Effector memory CD4-positive, alpha-beta T cell (primary cell): ENCODE measurements at regions not wholly inside any gene's neighbourhood (a gene's known extent, or its start where the extent isn't known, plus 50 kb on each side); places are given as distances from the start of the nearest gene placed in this dataset.

Source experiments
- DNase-seq, 3 donors: peaks; one replicate each; pipeline ENCODE4 v3.0.0-alpha.2; 2020
- H3K27ac ChIP-seq: 2 replicates; pipeline ENCODE4 v1.7.0; 2013; ENCODE audit warnings: mild to moderate bottlenecking, low read length, moderate library complexity; ENCODE audit not compliant: insufficient read depth, poor library complexity, severe bottlenecking
- H3K27me3 ChIP-seq: replicated peaks from 2 replicates; pipeline ENCODE4 v1.7.0; 2013; ENCODE audit warnings: mild to moderate bottlenecking, low read length; ENCODE audit not compliant: insufficient read depth, control insufficient read depth, poor library complexity, severe bottlenecking
- H3K36me3 ChIP-seq: 2 replicates; pipeline ENCODE4 v1.7.0; 2013; ENCODE audit warnings: mild to moderate bottlenecking, low read length, moderate library complexity; ENCODE audit not compliant: control insufficient read depth, insufficient read depth
- H3K4me1 ChIP-seq: 2 replicates; pipeline ENCODE4 v1.7.0; 2013; ENCODE audit warnings: low read length, mild to moderate bottlenecking; ENCODE audit not compliant: control insufficient read depth, insufficient read depth, poor library complexity, severe bottlenecking
- H3K4me3 ChIP-seq: 2 replicates; pipeline ENCODE4 v1.7.0; 2013; ENCODE audit warnings: low read length, low read depth, mild to moderate bottlenecking; ENCODE audit not compliant: insufficient read depth, poor library complexity, severe bottlenecking
- H3K9me3 ChIP-seq: 2 replicates; pipeline ENCODE4 v1.7.0; 2013; ENCODE audit warnings: mild to moderate bottlenecking, low read length, moderate library complexity; ENCODE audit not compliant: control insufficient read depth

DNA sequence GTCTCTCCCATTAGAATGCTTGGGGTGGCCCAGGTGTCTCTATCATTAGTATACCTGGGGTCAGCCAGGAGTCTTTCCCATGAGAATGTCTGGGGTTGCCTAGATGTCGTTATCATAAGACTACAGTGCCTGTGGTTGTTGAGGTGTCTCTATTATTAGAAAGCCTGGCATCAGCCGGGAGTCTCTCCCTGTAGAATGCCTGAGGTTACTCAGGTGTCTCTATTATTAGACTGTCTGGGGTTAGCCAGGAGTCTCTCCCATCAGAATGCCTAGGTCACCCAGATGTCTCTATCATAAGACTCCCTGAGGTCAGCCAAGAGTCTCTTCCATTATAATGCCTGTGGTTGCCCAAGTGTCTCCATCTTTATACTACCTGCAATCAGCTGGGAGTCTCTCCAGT is 1541.1 kb downstream of the UQCRFS1 start:
- no peaks in the 10 kb centered on the region for H3K4me1 ChIP-seq
- H3K36me3 ChIP-seq = no peaks in the 10 kb centered on the region
- H3K9me3 ChIP-seq = no peaks in the 10 kb centered on the region
- no peak overlapping the region for H3K4me3 ChIP-seq
- H3K27ac ChIP-seq = no peak overlapping the region
- DNase-seq = no peak
- H3K27me3 ChIP-seq = no peaks in the 10 kb centered on the region

DNA sequence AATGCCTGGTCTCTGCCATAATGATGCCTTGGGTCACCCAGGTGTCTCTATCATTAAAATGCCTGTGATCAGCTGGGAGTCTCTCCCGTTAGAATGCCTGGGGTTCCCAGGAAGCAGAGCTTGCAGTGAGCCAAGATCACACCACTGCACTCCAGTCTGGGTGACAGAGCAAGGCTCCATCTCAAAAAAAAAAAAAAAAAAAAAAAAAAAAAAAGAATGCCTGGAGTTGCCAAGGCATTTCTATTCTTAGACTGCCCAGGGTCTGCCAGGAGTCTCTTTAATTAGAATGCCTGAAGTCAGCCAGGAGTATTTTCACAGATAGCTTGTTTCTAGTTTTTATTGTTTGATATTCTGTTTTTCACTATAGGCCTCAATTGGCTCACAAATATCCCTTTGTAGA is 1552.5 kb downstream of the UQCRFS1 start:
- Histone ChIP-seq H3K9me3 (peaks cover 17% of the 10 kb centered on the region), H3K27me3 (no peaks in the 10 kb centered on the region), H3K36me3 (no peaks in the 10 kb centered on the region), H3K27ac (no peak overlapping the region), H3K4me3 (no peak overlapping the region), H3K4me1 (no peaks in the 10 kb centered on the region)
- no peak for DNase-seq

GRCh38 chr19:27657271-27658051 is 1555.5 kb downstream of the UQCRFS1 start:
- no peak overlapping the region for H3K4me3 ChIP-seq
- no peaks in the 10 kb centered on the region for H3K27me3 ChIP-seq
- no peak for DNase-seq
- H3K36me3 ChIP-seq = no peaks in the 10 kb centered on the region
- H3K4me1 ChIP-seq = no peaks in the 10 kb centered on the region
- H3K27ac ChIP-seq = no peak overlapping the region
- H3K9me3 ChIP-seq = peaks cover 17% of the 10 kb centered on the region

DNA sequence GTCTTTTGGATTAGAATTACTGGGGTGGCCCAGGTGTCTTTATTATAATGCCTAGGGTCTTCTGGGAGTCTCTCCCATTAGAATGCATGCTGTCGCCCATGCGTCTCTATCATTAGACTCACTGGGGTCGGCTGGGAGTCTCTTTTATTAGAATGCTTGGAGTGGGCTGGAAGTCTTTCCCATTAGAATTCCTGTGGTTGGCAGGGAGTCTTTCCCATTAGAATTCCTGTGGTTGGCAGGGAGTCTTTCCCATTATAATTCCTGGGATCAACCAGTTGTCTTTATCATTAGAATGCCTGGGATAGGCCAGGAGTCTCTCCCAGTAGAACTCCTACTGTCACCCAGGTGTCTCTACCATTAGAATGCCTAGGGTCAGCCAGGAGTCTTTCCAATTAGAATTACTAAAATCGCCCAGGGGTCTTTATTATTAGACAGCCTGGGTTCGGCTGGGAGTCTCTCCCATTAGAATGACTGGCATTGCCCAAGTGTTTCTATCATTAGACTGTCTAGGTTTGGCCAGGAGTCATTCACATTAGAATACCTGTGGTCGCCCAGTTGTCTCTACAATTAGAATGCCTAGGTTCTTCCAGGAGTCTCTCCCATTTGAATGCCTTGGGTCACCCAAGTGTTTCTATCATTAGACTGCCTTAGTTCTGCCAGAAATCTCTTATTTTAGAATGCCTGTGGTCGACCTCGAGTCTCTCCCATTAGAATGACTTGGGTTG is 1558.5 kb downstream of the UQCRFS1 start:
- no peaks in the 10 kb centered on the region for H3K4me1 ChIP-seq
- no peak overlapping the region for H3K27ac ChIP-seq
- no peak overlapping the region for H3K4me3 ChIP-seq
- H3K9me3 ChIP-seq = peaks cover 15% of the 10 kb centered on the region
- DNase-seq = no peak
- H3K27me3 ChIP-seq = no peaks in the 10 kb centered on the region
- H3K36me3 ChIP-seq = no peaks in the 10 kb centered on the region

DNA sequence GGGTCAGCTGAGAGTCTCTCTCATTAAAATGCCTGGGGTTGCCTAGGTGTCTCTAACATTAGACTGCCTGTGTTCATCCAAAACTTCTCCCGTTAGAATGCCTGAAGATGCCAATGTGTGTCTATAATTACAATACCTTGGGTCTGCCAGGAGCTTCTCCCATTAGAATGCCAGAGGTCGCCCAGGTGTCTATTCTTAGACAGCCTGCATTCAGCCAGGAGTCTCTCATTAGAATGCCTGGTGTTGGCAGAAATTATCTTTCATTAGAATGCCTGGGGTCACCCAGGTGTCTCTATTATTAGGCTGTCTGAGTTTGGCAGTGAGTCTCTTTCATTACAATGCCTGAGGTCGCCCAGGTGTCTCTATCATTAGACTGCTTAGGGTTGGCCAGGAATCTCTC is 1560.2 kb downstream of the UQCRFS1 start:
- DNase-seq = no peak
- Histone ChIP-seq H3K4me1 (no peaks in the 10 kb centered on the region), H3K9me3 (peaks cover 2% of the 10 kb centered on the region)

GRCh38 chr19:27652281-27652680 is 1560.7 kb downstream of the UQCRFS1 start:
- no peaks in the 10 kb centered on the region for H3K9me3 ChIP-seq
- no peak for DNase-seq

More for the DNA sequence above, 1560.2 kb downstream of the UQCRFS1 start:
- Histone ChIP-seq H3K36me3 (no peaks in the 10 kb centered on the region), H3K4me3 (no peak overlapping the region), H3K27ac (no peak overlapping the region), H3K27me3 (no peaks in the 10 kb centered on the region)

GRCh38 chr19:27647423-27647822 is 1565.5 kb downstream of the UQCRFS1 start:
- H3K4me1 ChIP-seq = no peaks in the 10 kb centered on the region
- H3K4me3 ChIP-seq = no peak overlapping the region
- H3K36me3 ChIP-seq = no peaks in the 10 kb centered on the region
- DNase-seq = no peak
- H3K9me3 ChIP-seq = no peaks in the 10 kb centered on the region
- H3K27me3 ChIP-seq = no peaks in the 10 kb centered on the region
- no peak overlapping the region for H3K27ac ChIP-seq

More at GRCh38 chr19:27652281-27652680, 1560.7 kb downstream of the UQCRFS1 start:
- Histone ChIP-seq H3K4me3 (no peak overlapping the region), H3K27me3 (no peaks in the 10 kb centered on the region), H3K36me3 (no peaks in the 10 kb centered on the region), H3K27ac (no peak overlapping the region), H3K4me1 (no peaks in the 10 kb centered on the region)

GRCh38 chr19:27635401-27635800 is 1577.5 kb downstream of the UQCRFS1 start:
- H3K4me3 ChIP-seq = no peak overlapping the region
- no peak for DNase-seq
- peaks cover 4% of the 10 kb centered on the region for H3K9me3 ChIP-seq
- no peaks in the 10 kb centered on the region for H3K27me3 ChIP-seq
- H3K36me3 ChIP-seq = no peaks in the 10 kb centered on the region
- no peaks in the 10 kb centered on the region for H3K4me1 ChIP-seq
- no peak overlapping the region for H3K27ac ChIP-seq

- Histone ChIP-seq H3K4me1 (no peaks in the 10 kb centered on the region), H3K9me3 (no peaks in the 10 kb centered on the region), H3K4me3 (no peak overlapping the region), H3K27ac (no peak overlapping the region), H3K36me3 (no peaks in the 10 kb centered on the region), H3K27me3 (no peaks in the 10 kb centered on the region)
- no peak for DNase-seq
Observed at GRCh38 chr19:27618006-27618405, 1594.9 kb downstream of the UQCRFS1 start.

DNA sequence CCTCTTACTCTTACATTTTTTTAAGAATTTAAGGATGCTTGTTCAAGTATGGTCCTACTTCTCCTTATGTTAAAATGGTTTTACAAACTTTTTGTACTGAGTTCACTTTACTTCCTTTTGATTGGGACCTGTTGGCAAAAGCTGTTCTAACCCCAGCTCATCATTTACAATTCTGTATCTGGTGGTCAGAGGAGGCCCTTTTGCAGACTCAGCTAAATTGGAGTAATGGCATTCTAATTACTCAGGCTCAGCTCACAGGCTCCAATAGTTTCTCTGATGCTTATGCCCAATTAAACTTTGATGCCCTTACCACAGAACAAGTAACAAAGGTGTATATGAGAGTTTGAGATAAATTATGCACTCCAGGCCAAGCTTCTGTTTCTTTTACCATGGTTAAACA is 1632.0 kb downstream of the UQCRFS1 start:
- DNase-seq = no peak
- Histone ChIP-seq H3K36me3 (no peaks in the 10 kb centered on the region), H3K27me3 (no peaks in the 10 kb centered on the region), H3K27ac (no peak overlapping the region), H3K4me3 (no peak overlapping the region), H3K4me1 (no peaks in the 10 kb centered on the region), H3K9me3 (peaks cover 5% of the 10 kb centered on the region)
